ENCODE measurements at regions not wholly inside any gene's neighbourhood (a gene's known extent, or its start where the extent isn't known, plus 50 kb on each side); places are given as distances from the start of the nearest gene placed in this dataset.

GRCh38 chr1:168867941-168868634, 139.1 kb upstream of the DPT start:
- Histone ChIP-seq H4K20me1 (ENCODE audit: control insufficient read depth, extremely low read depth, insufficient read depth, low read length) (no peaks in the 10 kb centered on the region), H3K79me2 (ENCODE audit: control insufficient read depth, insufficient read depth, low read length) (no peaks in the 10 kb centered on the region), H3K27ac (ENCODE audit: control insufficient read depth, insufficient read depth, low read length) (no peak overlapping the region), H3K9ac (ENCODE audit: control insufficient read depth, extremely low read depth, insufficient read depth, low read length) (no peak overlapping the region), H2AFZ (ENCODE audit: control insufficient read depth, low read length) (no peak overlapping the region), H3K9me1 (ENCODE audit: control insufficient read depth, extremely low read depth, insufficient read depth, low read length) (no peaks in the 10 kb centered on the region), H3K4me2 (ENCODE audit: control insufficient read depth, extremely low read depth, insufficient read depth, low read depth, low read length) (no peak overlapping the region), H3K9me3 (ENCODE audit: control insufficient read depth, low read depth, low read length) (no peaks in the 10 kb centered on the region), H3K27me3 (ENCODE audit: control insufficient read depth, extremely low read depth, insufficient read depth, low read length) (no peaks in the 10 kb centered on the region), H3K36me3 (ENCODE audit: control insufficient read depth in 2 of 2, extremely low read depth in 1 of 2, insufficient read depth in 2 of 2, low read length in 2 of 2) (no peaks in the 10 kb centered on the region), H3K4me3 (ENCODE audit: control insufficient read depth in 2 of 3, extremely low read depth in 1 of 3, insufficient read depth in 2 of 3, low read depth in 1 of 3, low read length in 3 of 3) (no peak overlapping the region), H3K4me1 (ENCODE audit: control insufficient read depth, extremely low read depth, insufficient read depth, low read length) (no peaks in the 10 kb centered on the region)
- FAIRE-seq, result no peak
- DNase-seq (ENCODE audit: low read depth, low spot score), result no peak
- dilution Hi-C loops (cut with MboI; ENCODE audit: extremely low pct_ligation_motif_present, low sequenced_read_pairs), result no loop called here
- TF ChIP-seq EZH2 (IDR thresholded peaks at IDR 0.05; ENCODE audit: low read length), result no peak
- no peak for TF ChIP-seq CTCF (optimal IDR thresholded peaks at IDR 0.05 in 1 of 3, IDR thresholded peaks at IDR 0.05 in 1 of 3, conservative IDR thresholded peaks at IDR 0.05 in 1 of 3; ENCODE audit: extremely low read depth in 1 of 3, insufficient read depth in 2 of 3, low read length in 3 of 3)

- Histone ChIP-seq H3K27ac (ENCODE audit: control insufficient read depth, insufficient read depth, low read length) (no peak overlapping the region), H3K36me3 (ENCODE audit: control insufficient read depth in 2 of 2, extremely low read depth in 1 of 2, insufficient read depth in 2 of 2, low read length in 2 of 2) (no peaks in the 10 kb centered on the region), H3K4me1 (ENCODE audit: control insufficient read depth, extremely low read depth, insufficient read depth, low read length) (no peaks in the 10 kb centered on the region), H3K9me3 (ENCODE audit: control insufficient read depth, low read depth, low read length) (no peaks in the 10 kb centered on the region), H3K9me1 (ENCODE audit: control insufficient read depth, extremely low read depth, insufficient read depth, low read length) (no peaks in the 10 kb centered on the region), H4K20me1 (ENCODE audit: control insufficient read depth, extremely low read depth, insufficient read depth, low read length) (no peaks in the 10 kb centered on the region), H2AFZ (ENCODE audit: control insufficient read depth, low read length) (no peak overlapping the region), H3K9ac (ENCODE audit: control insufficient read depth, extremely low read depth, insufficient read depth, low read length) (no peak overlapping the region), H3K27me3 (ENCODE audit: control insufficient read depth, extremely low read depth, insufficient read depth, low read length) (no peaks in the 10 kb centered on the region), H3K4me3 (ENCODE audit: control insufficient read depth in 2 of 3, extremely low read depth in 1 of 3, insufficient read depth in 2 of 3, low read depth in 1 of 3, low read length in 3 of 3) (no peak overlapping the region), H3K4me2 (ENCODE audit: control insufficient read depth, extremely low read depth, insufficient read depth, low read depth, low read length) (no peak overlapping the region), H3K79me2 (ENCODE audit: control insufficient read depth, insufficient read depth, low read length) (no peaks in the 10 kb centered on the region)
- FAIRE-seq (no peak), DNase-seq (ENCODE audit: low read depth, low spot score) (no peak)
- dilution Hi-C loops (cut with MboI; ENCODE audit: extremely low pct_ligation_motif_present, low sequenced_read_pairs), result no loop called here
- TF ChIP-seq EZH2 (IDR thresholded peaks at IDR 0.05; ENCODE audit: low read length) (no peak), CTCF (optimal IDR thresholded peaks at IDR 0.05 in 1 of 3, IDR thresholded peaks at IDR 0.05 in 1 of 3, conservative IDR thresholded peaks at IDR 0.05 in 1 of 3; ENCODE audit: extremely low read depth in 1 of 3, insufficient read depth in 2 of 3, low read length in 3 of 3) (no peak)
Observed at GRCh38 chr1:168871531-168871930, 142.5 kb upstream of the DPT start.

Data from keratinocyte (primary cell).